ENCODE measurements at regions not wholly inside any gene's neighbourhood (a gene's known extent, or its start where the extent isn't known, plus 50 kb on each side); places are given as distances from the start of the nearest gene placed in this dataset.

GRCh38 chr5:83839256-83839655 is 118.6 kb upstream of the HAPLN1 start:
- no peak overlapping the region for H3K4me3 ChIP-seq
- no peaks in the 10 kb centered on the region for H3K36me3 ChIP-seq
- no peak for ATAC-seq
- no peak overlapping the region for H3K27ac ChIP-seq
- no peaks in the 10 kb centered on the region for H3K4me1 ChIP-seq
- no peaks in the 10 kb centered on the region for H3K27me3 ChIP-seq
- DNase-seq = no peak
- no peaks in the 10 kb centered on the region for H3K9me3 ChIP-seq
- 51% methylated on average over 2 of the region's 2 CpGs for WGBS (ENCODE audit: insufficient coverage, low coverage, low lambda C conversion rate, missing lambda C conversion rate)
- intact Hi-C loops (cut with DNase I) = no loop called here
- no peak for TF ChIP-seq POLR2A (IDR thresholded peaks at IDR 0.05)
- no peak for TF ChIP-seq CTCF (IDR thresholded peaks at IDR 0.05)

- no peak for DNase-seq
- no peaks in the 10 kb centered on the region for H3K4me1 ChIP-seq
- H3K4me3 ChIP-seq = no peak overlapping the region
- intact Hi-C loops (cut with DNase I) = no loop called here
- H3K27ac ChIP-seq = no peak overlapping the region
- TF ChIP-seq CTCF (IDR thresholded peaks at IDR 0.05) = no peak
- no peak for TF ChIP-seq POLR2A (IDR thresholded peaks at IDR 0.05)
- no peaks in the 10 kb centered on the region for H3K9me3 ChIP-seq
- no peaks in the 10 kb centered on the region for H3K36me3 ChIP-seq
- no peaks in the 10 kb centered on the region for H3K27me3 ChIP-seq
- 50% methylated on average over 4 of the region's 4 CpGs for WGBS (ENCODE audit: insufficient coverage, low coverage, low lambda C conversion rate, missing lambda C conversion rate)
- ATAC-seq = no peak
Observed at GRCh38 chr5:83837265-83837907, 116.7 kb upstream of the HAPLN1 start.

- H3K4me3 ChIP-seq = no peak overlapping the region
- ATAC-seq (no peak), DNase-seq (no peak)
- intact Hi-C loops (cut with DNase I) = no loop called here
- 69% methylated on average over 5 of the region's 5 CpGs for WGBS (ENCODE audit: insufficient coverage, low coverage, low lambda C conversion rate, missing lambda C conversion rate)
- no peak for TF ChIP-seq CTCF (IDR thresholded peaks at IDR 0.05)
- TF ChIP-seq POLR2A (IDR thresholded peaks at IDR 0.05) = no peak
- no peaks in the 10 kb centered on the region for H3K36me3 ChIP-seq
- H3K9me3 ChIP-seq = no peaks in the 10 kb centered on the region
- H3K27ac ChIP-seq = no peak overlapping the region
- H3K4me1 ChIP-seq = no peaks in the 10 kb centered on the region
- no peaks in the 10 kb centered on the region for H3K27me3 ChIP-seq
Observed at GRCh38 chr5:83834306-83834705, 113.7 kb upstream of the HAPLN1 start.

GRCh38 chr5:83831834-83832233 is 111.2 kb upstream of the HAPLN1 start:
- Histone ChIP-seq H3K36me3 (no peaks in the 10 kb centered on the region), H3K4me1 (no peaks in the 10 kb centered on the region), H3K4me3 (no peak overlapping the region), H3K9me3 (no peaks in the 10 kb centered on the region), H3K27me3 (no peaks in the 10 kb centered on the region), H3K27ac (no peak overlapping the region)
- TF ChIP-seq POLR2A (IDR thresholded peaks at IDR 0.05) (no peak), CTCF (IDR thresholded peaks at IDR 0.05) (no peak)
- no peak for ATAC-seq
- intact Hi-C loops (cut with DNase I) = no loop called here
- no peak for DNase-seq
- WGBS (ENCODE audit: insufficient coverage, low coverage, low lambda C conversion rate, missing lambda C conversion rate) = 75% methylated on average over 1 of the region's 1 CpG

Data from right lobe of liver (tissue), 6 donors.